ENCODE measurements at regions not wholly inside any gene's neighbourhood (a gene's known extent, or its start where the extent isn't known, plus 50 kb on each side); places are given as distances from the start of the nearest gene placed in this dataset.

DNA sequence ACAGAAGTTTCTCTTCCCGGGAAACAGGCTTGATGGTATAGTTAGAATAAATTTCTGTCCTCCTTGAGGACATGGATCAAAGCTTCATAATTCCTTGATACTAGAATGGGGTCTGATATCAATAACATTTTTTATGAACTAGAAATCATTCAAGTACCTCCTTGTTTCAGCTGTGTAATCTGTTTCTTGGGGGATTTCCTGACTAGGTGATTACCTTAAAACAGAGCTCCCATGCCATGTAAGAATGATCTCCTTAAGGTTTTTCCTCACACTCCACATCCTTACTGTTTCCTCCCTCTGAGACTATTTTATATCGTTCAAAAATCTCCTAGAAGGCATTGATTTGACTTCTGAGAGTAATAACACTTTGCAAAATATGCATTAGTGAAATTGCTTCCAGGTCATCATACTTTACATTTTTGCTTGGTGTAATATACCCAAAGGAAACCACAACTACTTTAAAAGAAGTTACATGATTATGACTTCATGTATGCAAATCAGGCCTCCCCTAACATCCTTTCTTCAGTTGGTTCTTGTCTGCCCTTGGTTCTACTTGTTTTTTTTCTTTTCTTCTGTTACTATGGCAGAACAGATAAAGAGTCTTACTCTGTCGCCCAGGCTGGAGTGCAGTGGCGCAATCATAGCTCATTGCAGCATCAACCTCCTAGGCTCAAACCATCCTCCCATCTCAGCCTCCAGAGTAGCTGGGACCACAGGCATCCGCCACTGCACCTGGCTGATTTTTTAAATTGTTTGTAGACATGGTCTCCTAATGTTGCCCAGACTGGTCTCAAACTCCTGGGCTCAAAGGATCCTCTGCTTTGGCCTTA, 388.8 kb downstream of the ZFHX3 start:
- Histone ChIP-seq H3K4me2 (replicated peaks; ENCODE audit: extremely low read depth, low read length, poor library complexity, severe bottlenecking) (no peak overlapping the region), H3K9me3 (replicated peaks in 1 of 2; ENCODE audit: control insufficient read depth in 1 of 2, insufficient read depth in 1 of 2, low read length in 2 of 2) (peaks cover 0 to 7% of the 10 kb centered on the region in 2 donors), H3K27me3 (ENCODE audit: control insufficient read depth in 2 of 2, insufficient read depth in 2 of 2, low read length in 2 of 2) (no peaks in the 10 kb centered on the region), H3K9ac (ENCODE audit: insufficient read depth, low read length, poor library complexity, severe bottlenecking) (no peak overlapping the region), H4K20me1 (ENCODE audit: insufficient read depth, low read length) (no peaks in the 10 kb centered on the region), H3K4me1 (ENCODE audit: control insufficient read depth in 1 of 2, insufficient read depth in 2 of 2, low read length in 2 of 2) (peaks cover 4% of the 10 kb centered on the region in 2 donors), H3K36me3 (replicated peaks in 1 of 2; ENCODE audit: control insufficient read depth in 1 of 2, insufficient read depth in 2 of 2, low read length in 2 of 2) (no peaks in the 10 kb centered on the region), H3K79me2 (ENCODE audit: insufficient read depth, low read length) (peaks cover 56% of the 10 kb centered on the region), H2AFZ (ENCODE audit: insufficient read depth, low read depth, low read length, poor library complexity, severe bottlenecking) (no peak overlapping the region), H3K27ac (ENCODE audit: low read depth in 1 of 2, low read length in 2 of 2) (no peak overlapping the region), H3K4me3 (replicated peaks in 1 of 3; ENCODE audit: low read depth in 2 of 3, low read length in 3 of 3) (no peak overlapping the region)
- TF ChIP-seq, protein P1, sequence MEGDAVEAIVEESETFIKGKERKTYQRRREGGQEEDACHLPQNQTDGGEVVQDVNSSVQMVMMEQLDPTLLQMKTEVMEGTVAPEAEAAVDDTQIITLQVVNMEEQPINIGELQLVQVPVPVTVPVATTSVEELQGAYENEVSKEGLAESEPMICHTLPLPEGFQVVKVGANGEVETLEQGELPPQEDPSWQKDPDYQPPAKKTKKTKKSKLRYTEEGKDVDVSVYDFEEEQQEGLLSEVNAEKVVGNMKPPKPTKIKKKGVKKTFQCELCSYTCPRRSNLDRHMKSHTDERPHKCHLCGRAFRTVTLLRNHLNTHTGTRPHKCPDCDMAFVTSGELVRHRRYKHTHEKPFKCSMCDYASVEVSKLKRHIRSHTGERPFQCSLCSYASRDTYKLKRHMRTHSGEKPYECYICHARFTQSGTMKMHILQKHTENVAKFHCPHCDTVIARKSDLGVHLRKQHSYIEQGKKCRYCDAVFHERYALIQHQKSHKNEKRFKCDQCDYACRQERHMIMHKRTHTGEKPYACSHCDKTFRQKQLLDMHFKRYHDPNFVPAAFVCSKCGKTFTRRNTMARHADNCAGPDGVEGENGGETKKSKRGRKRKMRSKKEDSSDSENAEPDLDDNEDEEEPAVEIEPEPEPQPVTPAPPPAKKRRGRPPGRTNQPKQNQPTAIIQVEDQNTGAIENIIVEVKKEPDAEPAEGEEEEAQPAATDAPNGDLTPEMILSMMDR (IDR thresholded peaks at IDR 0.05): no peak
- no peak overlapping the region for H3K27ac Mint-ChIP-seq
- no peaks in the 10 kb centered on the region for H3K27me3 Mint-ChIP-seq (ENCODE audit: low read depth in 3 of 3)
- peaks cover 13% of the 10 kb centered on the region for H3K4me1 Mint-ChIP-seq
- peaks cover 2 to 4% of the 10 kb centered on the region in 2 donors for H3K36me3 Mint-ChIP-seq
- no peak for DNase-seq
- H3K4me3 Mint-ChIP-seq: no peak overlapping the region
- no CpG with 5 or more reads among the region's 5 CpGs for WGBS (ENCODE audit: insufficient coverage)
- H3K9me3 Mint-ChIP-seq: peaks cover 0 to 16% (median 2%) of the 10 kb centered on the region in 7 donors
- intact Hi-C loops (cut with micrococcal nuclease): no loop called here

DNA sequence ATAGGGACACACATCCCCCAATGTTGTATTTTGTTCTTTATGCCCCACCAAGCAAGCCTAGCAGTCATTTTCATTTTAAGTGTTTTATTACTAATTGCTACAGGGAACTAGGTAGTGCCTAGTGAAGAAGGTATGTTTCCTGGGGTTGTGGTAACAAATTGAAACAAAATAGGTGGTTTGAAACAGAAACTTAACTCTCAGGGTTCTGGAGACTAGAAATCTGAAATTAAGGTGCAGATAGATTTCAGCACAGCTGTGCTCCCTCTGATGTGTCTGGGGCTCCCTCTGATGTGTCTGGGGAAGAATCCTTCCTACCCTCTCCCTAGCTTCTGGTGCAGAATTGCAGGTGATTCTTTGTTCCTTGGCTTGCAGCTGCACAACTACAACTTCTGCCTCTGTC, 390.1 kb downstream of the ZFHX3 start:
- H3K36me3 ChIP-seq (replicated peaks in 1 of 2; ENCODE audit: control insufficient read depth in 1 of 2, insufficient read depth in 2 of 2, low read length in 2 of 2): no peaks in the 10 kb centered on the region
- no peak overlapping the region for H3K4me2 ChIP-seq (replicated peaks; ENCODE audit: extremely low read depth, low read length, poor library complexity, severe bottlenecking)
- H3K9me3 ChIP-seq (replicated peaks in 1 of 2; ENCODE audit: control insufficient read depth in 1 of 2, insufficient read depth in 1 of 2, low read length in 2 of 2): peaks cover 0 to 7% of the 10 kb centered on the region in 2 donors
- no peak overlapping the region for H3K27ac ChIP-seq (ENCODE audit: low read depth in 1 of 2, low read length in 2 of 2)
- Mint-ChIP-seq H3K9me3 (peaks cover 2 to 22% (median 7%) of the 10 kb centered on the region in 7 donors), H3K27ac (peak overlapping the region in 2 of 7 donors; percentile 29 to 64), H3K4me3 (no peak overlapping the region), H3K36me3 (peaks cover 2 to 12% of the 10 kb centered on the region in 2 donors), H3K27me3 (ENCODE audit: low read depth in 3 of 3) (no peaks in the 10 kb centered on the region), H3K4me1 (peaks cover 6% of the 10 kb centered on the region)
- TF ChIP-seq, protein P1 (IDR thresholded peaks at IDR 0.05): no peak
- no peak overlapping the region for H2AFZ ChIP-seq (ENCODE audit: insufficient read depth, low read depth, low read length, poor library complexity, severe bottlenecking)
- intact Hi-C loops (cut with micrococcal nuclease): no loop called here
- no peak overlapping the region for H3K9ac ChIP-seq (ENCODE audit: insufficient read depth, low read length, poor library complexity, severe bottlenecking)
- no peak for DNase-seq
- no peaks in the 10 kb centered on the region for H3K4me1 ChIP-seq (ENCODE audit: control insufficient read depth in 1 of 2, insufficient read depth in 2 of 2, low read length in 2 of 2)
- no peaks in the 10 kb centered on the region for H3K27me3 ChIP-seq (ENCODE audit: control insufficient read depth in 2 of 2, insufficient read depth in 2 of 2, low read length in 2 of 2)
- peaks cover 45% of the 10 kb centered on the region for H3K79me2 ChIP-seq (ENCODE audit: insufficient read depth, low read length)
- no peaks in the 10 kb centered on the region for H4K20me1 ChIP-seq (ENCODE audit: insufficient read depth, low read length)
- H3K4me3 ChIP-seq (replicated peaks in 1 of 3; ENCODE audit: low read depth in 2 of 3, low read length in 3 of 3): no peak overlapping the region
